Mesendoderm (in vitro differentiated cells): ENCODE measurements at regions not wholly inside any gene's neighbourhood (a gene's known extent, or its start where the extent isn't known, plus 50 kb on each side); places are given as distances from the start of the nearest gene placed in this dataset.

ENCODE experiments used
- DNase-seq: peaks from one replicate; pipeline ENCODE4 v3.0.0; 2013
- H2AK5ac ChIP-seq: 2 replicates; pipeline ENCODE4 v1.6.1; 2013; ENCODE audit warnings: low read length, inconsistent platforms
- H2BK120ac ChIP-seq: 2 replicates; pipeline ENCODE4 v1.6.1; 2013; ENCODE audit warnings: low read depth, mild to moderate bottlenecking, low read length, moderate library complexity, mixed read lengths
- H2BK15ac ChIP-seq: replicated peaks from 2 replicates; pipeline ENCODE4 v1.6.1; 2013; ENCODE audit warnings: low read depth, mild to moderate bottlenecking, moderate library complexity
- H2BK5ac ChIP-seq: 2 replicates; pipeline ENCODE4 v1.6.1; 2013; ENCODE audit warnings: low read length, inconsistent platforms
- H3K18ac ChIP-seq: 2 replicates; pipeline ENCODE4 v1.6.1; 2013; ENCODE audit warnings: mild to moderate bottlenecking, low read length, mixed read lengths
- H3K23ac ChIP-seq: one replicate; pipeline ENCODE4 v1.6.1; 2013; ENCODE audit warnings: low read length
- H3K27ac ChIP-seq: 2 replicates; pipeline ENCODE4 v1.5.1; 2013; ENCODE audit warnings: low read depth, mild to moderate bottlenecking, inconsistent platforms, low read length, moderate library complexity
- H3K27me3 ChIP-seq: 2 replicates; pipeline ENCODE4 v1.6.1; 2013; ENCODE audit warnings: low read length, control low read depth, mild to moderate bottlenecking, inconsistent platforms; ENCODE audit not compliant: insufficient read depth, poor library complexity
- H3K36me3 ChIP-seq: 2 replicates; pipeline ENCODE4 v1.6.1; 2013; ENCODE audit warnings: low read length, inconsistent platforms; ENCODE audit not compliant: control insufficient read depth, insufficient read depth
- H3K4ac ChIP-seq: one replicate; pipeline ENCODE4 v1.6.1; 2013; ENCODE audit warnings: low read depth, mild to moderate bottlenecking, low read length, moderate library complexity
- H3K4me1 ChIP-seq: 2 replicates; pipeline ENCODE4 v1.6.1; 2013; ENCODE audit warnings: low read depth, low read length, inconsistent platforms; ENCODE audit not compliant: control insufficient read depth
- H3K4me2 ChIP-seq: 2 replicates; pipeline ENCODE4 v1.6.1; 2013; ENCODE audit warnings: low read length
- H3K4me3 ChIP-seq: 2 replicates; pipeline ENCODE4 v1.5.1; 2013; ENCODE audit warnings: mild to moderate bottlenecking, low read length
- H3K56ac ChIP-seq: one replicate; pipeline ENCODE4 v1.6.1; 2013; ENCODE audit warnings: low read length
- H3K79me1 ChIP-seq: 2 replicates; pipeline ENCODE4 v1.6.1; 2013; ENCODE audit warnings: low read length, inconsistent platforms
- H3K79me2 ChIP-seq: 2 replicates; pipeline ENCODE4 v1.6.1; 2013; ENCODE audit warnings: mild to moderate bottlenecking, low read length; ENCODE audit not compliant: control insufficient read depth, insufficient read depth
- H3K9ac ChIP-seq: 2 replicates; pipeline ENCODE4 v1.6.1; 2013; ENCODE audit warnings: low read length, inconsistent platforms
- H4K5ac ChIP-seq: one replicate; pipeline ENCODE4 v1.6.1; 2013; ENCODE audit warnings: low read length
- H4K8ac ChIP-seq: one replicate; pipeline ENCODE4 v1.6.1; 2013; ENCODE audit warnings: low read depth, mild to moderate bottlenecking, control low read depth, low read length, moderate library complexity
- WGBS: extraction: QIAGEN DNeasy Blood & Tissue Kit; methylation state at CpG from one replicate; pipeline ENCODE4 v1.1.7; 2013; ENCODE audit warnings: low lambda C conversion rate, missing lambda C conversion rate; ENCODE audit not compliant: insufficient coverage; ENCODE audit errors: extremely low coverage; 5-methylcytosine and 5-hydroxymethylcytosine counted together

DNA sequence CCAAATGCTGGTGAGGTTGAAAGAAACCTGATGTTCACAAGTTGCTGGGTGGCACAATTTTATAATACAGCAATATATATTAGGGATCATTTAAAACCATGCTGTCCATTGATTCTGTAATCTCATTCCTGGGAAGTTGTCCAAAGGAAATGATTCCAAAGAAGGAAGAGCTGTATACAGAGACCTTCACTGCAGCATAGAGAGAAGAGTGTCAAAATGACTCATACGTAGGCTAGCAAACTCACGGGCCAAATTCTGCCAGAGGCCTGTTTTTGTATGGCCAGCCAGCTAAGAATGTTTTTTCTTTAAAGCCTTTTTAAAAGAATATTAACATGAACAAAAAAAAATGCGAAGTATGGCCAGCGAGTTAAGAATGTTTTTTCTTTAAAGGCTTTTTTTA is 69.2 kb upstream of the MED13L start:
- Histone ChIP-seq H4K5ac (no peak overlapping the region), H3K36me3 (no peaks in the 10 kb centered on the region), H3K27ac (no peak overlapping the region), H3K4me2 (no peak overlapping the region), H3K56ac (no peak overlapping the region), H3K18ac (no peak overlapping the region), H2BK120ac (no peak overlapping the region), H3K27me3 (no peaks in the 10 kb centered on the region), H2AK5ac (no peak overlapping the region), H2BK5ac (no peak overlapping the region), H3K4me3 (no peak overlapping the region), H3K9ac (no peak overlapping the region), H3K79me1 (no peaks in the 10 kb centered on the region), H3K4ac (no peak overlapping the region), H3K79me2 (no peaks in the 10 kb centered on the region), H2BK15ac (no peak overlapping the region), H3K4me1 (no peaks in the 10 kb centered on the region), H3K23ac (no peak overlapping the region), H4K8ac (no peak overlapping the region)
- no CpG with 5 or more reads among the region's 4 CpGs for whole genome bisulfite sequencing
- DNase-seq, result no peak

DNA sequence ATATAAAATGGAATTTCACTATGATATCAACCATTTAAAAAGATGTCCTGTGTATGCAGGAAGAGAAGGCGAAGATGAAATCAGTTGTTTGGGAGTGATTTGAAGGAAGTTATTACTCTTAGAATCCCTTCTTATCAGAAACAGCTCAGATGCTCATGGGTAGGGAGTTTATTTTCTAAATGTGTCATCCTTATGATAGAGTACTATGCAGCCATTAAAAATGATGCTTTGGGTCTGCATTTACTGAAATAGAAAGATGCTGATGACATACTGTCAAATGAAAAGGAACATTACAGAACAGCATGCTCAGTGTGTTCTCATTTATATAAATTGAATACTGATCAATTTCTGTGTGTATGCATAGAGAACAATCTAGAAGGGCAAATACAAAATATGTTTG is 69.8 kb upstream of the MED13L start:
- Histone ChIP-seq H4K8ac (no peak overlapping the region), H2BK120ac (no peak overlapping the region), H3K4me3 (no peak overlapping the region), H3K4me2 (no peak overlapping the region), H3K79me1 (no peaks in the 10 kb centered on the region), H3K56ac (no peak overlapping the region), H3K27me3 (no peaks in the 10 kb centered on the region), H2BK15ac (no peak overlapping the region), H3K9ac (no peak overlapping the region), H3K36me3 (no peaks in the 10 kb centered on the region), H2AK5ac (no peak overlapping the region), H3K23ac (no peak overlapping the region), H3K27ac (no peak overlapping the region), H3K79me2 (no peaks in the 10 kb centered on the region), H3K4me1 (no peaks in the 10 kb centered on the region), H2BK5ac (no peak overlapping the region), H4K5ac (no peak overlapping the region), H3K4ac (no peak overlapping the region), H3K18ac (no peak overlapping the region)
- no peak for DNase-seq
- no CpG with 5 or more reads among the region's 1 CpG for WGBS

DNA sequence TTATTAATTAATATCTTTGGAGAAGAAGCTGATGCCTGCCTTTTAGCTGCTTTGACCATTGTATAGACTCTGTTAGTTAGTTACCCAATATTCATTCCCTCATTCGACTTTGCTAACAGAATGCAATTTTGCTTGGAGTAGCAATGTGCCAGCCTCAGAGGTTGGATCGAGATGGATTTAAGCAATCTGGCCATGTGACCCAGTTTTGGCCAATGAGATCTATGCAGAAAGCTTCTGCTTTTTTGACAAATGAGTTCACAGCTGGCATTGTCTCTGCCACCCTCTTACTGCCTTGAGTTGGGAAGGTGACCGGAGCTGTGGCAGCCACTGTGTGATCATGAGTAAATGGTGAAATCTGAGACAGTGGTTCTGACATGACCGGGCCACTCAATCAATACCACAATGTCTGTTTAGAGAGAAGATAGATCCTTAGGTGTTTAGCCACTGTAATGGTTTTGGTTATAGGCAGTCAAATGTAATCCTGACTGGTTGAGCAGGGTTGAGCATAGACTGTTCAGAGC is 74.9 kb upstream of the MED13L start:
- Histone ChIP-seq H3K18ac (no peak overlapping the region), H3K79me1 (no peaks in the 10 kb centered on the region), H3K4me3 (no peak overlapping the region), H3K79me2 (no peaks in the 10 kb centered on the region), H4K8ac (no peak overlapping the region), H2BK15ac (no peak overlapping the region), H3K27me3 (no peaks in the 10 kb centered on the region), H3K4me1 (no peaks in the 10 kb centered on the region), H2BK120ac (no peak overlapping the region), H3K4ac (no peak overlapping the region), H3K9ac (no peak overlapping the region), H3K36me3 (no peaks in the 10 kb centered on the region), H3K4me2 (no peak overlapping the region), H2AK5ac (no peak overlapping the region), H3K56ac (no peak overlapping the region), H4K5ac (no peak overlapping the region), H3K27ac (no peak overlapping the region), H3K23ac (no peak overlapping the region), H2BK5ac (no peak overlapping the region)
- DNase-seq, result no peak
- WGBS, result no CpG with 5 or more reads among the region's 4 CpGs

DNA sequence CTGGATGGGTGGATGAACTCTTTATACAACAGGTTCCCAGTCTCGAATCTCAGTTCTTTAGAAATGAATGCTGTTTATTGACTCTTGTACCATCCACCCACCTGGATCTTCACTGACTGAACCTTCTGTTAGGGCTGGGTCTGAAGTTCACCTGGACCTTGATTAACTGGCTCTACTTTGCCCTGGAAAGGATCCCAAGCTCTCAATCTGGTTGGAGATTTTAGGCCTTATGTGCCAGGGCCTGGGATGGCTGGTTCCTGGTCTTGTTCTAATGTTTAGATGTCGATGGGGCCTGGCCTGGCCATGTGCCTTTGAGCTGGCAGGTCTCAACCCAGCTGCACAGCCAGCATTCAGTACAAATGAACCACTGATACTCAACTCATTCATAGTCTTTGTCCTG is 76.5 kb upstream of the MED13L start:
- H3K4me1 ChIP-seq, result no peaks in the 10 kb centered on the region
- no peak overlapping the region for H3K4ac ChIP-seq
- WGBS, result no CpG with 5 or more reads among the region's 2 CpGs
- no peak overlapping the region for H3K4me3 ChIP-seq
- no peaks in the 10 kb centered on the region for H3K27me3 ChIP-seq
- H3K79me2 ChIP-seq, result no peaks in the 10 kb centered on the region
- H2BK5ac ChIP-seq, result no peak overlapping the region
- no peak overlapping the region for H3K56ac ChIP-seq
- DNase-seq, result no peak
- H4K8ac ChIP-seq, result no peak overlapping the region
- no peak overlapping the region for H2BK15ac ChIP-seq
- no peak overlapping the region for H4K5ac ChIP-seq
- H3K4me2 ChIP-seq, result no peak overlapping the region
- no peak overlapping the region for H2AK5ac ChIP-seq
- H3K36me3 ChIP-seq, result no peaks in the 10 kb centered on the region
- no peaks in the 10 kb centered on the region for H3K79me1 ChIP-seq
- no peak overlapping the region for H3K18ac ChIP-seq
- H2BK120ac ChIP-seq, result no peak overlapping the region
- H3K9ac ChIP-seq, result no peak overlapping the region
- H3K23ac ChIP-seq, result no peak overlapping the region
- H3K27ac ChIP-seq, result no peak overlapping the region

DNA sequence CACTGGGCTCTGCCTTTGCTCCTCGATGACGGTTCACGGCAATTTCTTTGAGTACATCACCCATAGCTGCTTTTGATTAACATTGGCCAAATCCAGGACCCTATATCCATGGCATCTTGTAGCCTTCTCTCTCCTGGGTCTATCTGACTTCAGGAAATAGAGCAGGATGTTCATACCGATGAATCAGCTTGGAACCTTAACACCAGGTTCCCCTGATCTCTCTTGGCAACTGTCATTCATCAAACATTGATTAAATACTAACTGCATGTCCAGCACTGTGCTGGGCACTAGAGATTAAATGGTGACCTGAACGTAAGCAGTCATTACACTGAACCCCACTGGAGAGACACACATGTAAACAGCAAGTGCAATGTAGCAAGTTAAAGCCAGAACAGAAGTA is 77.0 kb upstream of the MED13L start:
- Histone ChIP-seq H3K23ac (no peak overlapping the region), H2BK120ac (no peak overlapping the region), H3K4me3 (no peak overlapping the region), H4K8ac (no peak overlapping the region), H3K56ac (no peak overlapping the region), H3K27me3 (no peaks in the 10 kb centered on the region), H3K4ac (no peak overlapping the region), H3K4me2 (no peak overlapping the region), H3K27ac (no peak overlapping the region), H3K9ac (no peak overlapping the region), H3K4me1 (no peaks in the 10 kb centered on the region), H3K79me1 (no peaks in the 10 kb centered on the region), H2BK15ac (no peak overlapping the region), H4K5ac (no peak overlapping the region), H3K36me3 (no peaks in the 10 kb centered on the region), H2AK5ac (peak overlapping the region; percentile 45), H2BK5ac (no peak overlapping the region), H3K79me2 (no peaks in the 10 kb centered on the region), H3K18ac (no peak overlapping the region)
- no peak for DNase-seq
- whole genome bisulfite sequencing, result no CpG with 5 or more reads among the region's 5 CpGs

DNA sequence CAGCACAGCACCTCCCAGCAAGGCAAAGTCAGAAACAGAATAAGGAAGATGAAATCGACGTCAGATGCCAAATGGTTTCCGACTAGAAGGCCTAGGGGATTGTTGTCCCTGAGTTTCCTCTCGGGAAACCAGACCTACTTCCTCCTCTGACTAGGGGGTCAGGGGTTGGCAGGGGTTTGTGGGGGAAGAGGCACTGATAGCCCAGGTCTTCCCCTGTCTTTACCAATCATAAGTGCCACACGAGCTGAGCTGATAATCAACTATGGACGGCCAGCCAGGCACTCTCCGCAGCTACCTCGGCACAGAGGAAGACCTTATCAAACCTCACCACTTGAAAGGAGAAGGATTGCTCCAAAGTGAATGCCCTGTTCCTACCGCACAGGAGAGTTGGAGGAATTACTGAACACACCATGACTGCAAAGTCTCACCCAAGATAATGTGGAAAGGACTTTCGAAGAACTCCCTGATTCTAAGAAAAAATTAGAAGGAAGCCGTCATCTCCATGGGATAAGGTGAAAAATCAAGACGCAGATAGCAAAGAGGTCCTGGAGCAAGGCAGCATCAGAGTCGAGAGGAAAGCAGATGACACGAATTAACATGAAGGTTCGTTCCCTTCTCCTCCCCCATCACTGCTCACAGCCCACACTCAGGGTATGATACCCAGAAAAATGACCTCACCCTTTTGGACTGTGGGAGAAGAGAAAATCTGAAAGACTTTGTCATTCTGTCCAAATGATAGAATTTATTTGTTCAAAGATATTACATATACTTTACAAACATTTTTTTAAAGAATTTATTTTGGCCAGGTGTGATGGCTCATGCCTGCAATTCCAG is 77.7 kb upstream of the MED13L start:
- peak overlapping the region; percentile 47 for H3K56ac ChIP-seq
- H3K4me2 ChIP-seq, result no peak overlapping the region
- no peaks in the 10 kb centered on the region for H3K27me3 ChIP-seq
- H3K4ac ChIP-seq, result no peak overlapping the region
- H3K23ac ChIP-seq, result no peak overlapping the region
- no CpG with 5 or more reads among the region's 15 CpGs for WGBS
- H3K27ac ChIP-seq, result no peak overlapping the region
- no peak for DNase-seq
- H3K4me3 ChIP-seq, result no peak overlapping the region
- H3K9ac ChIP-seq, result no peak overlapping the region
- H2BK5ac ChIP-seq, result no peak overlapping the region
- H3K36me3 ChIP-seq, result no peaks in the 10 kb centered on the region
- H3K4me1 ChIP-seq, result no peaks in the 10 kb centered on the region
- no peak overlapping the region for H4K5ac ChIP-seq
- H2BK120ac ChIP-seq, result no peak overlapping the region
- H3K18ac ChIP-seq, result no peak overlapping the region
- no peak overlapping the region for H4K8ac ChIP-seq
- H3K79me2 ChIP-seq, result no peaks in the 10 kb centered on the region
- H3K79me1 ChIP-seq, result no peaks in the 10 kb centered on the region
- H2AK5ac ChIP-seq, result peak overlapping the region; percentile 45
- H2BK15ac ChIP-seq, result no peak overlapping the region
